ENCODE measurements at regions not wholly inside any gene's neighbourhood (a gene's known extent, or its start where the extent isn't known, plus 50 kb on each side); places are given as distances from the start of the nearest gene placed in this dataset.

- TF ChIP-seq, protein P1, sequence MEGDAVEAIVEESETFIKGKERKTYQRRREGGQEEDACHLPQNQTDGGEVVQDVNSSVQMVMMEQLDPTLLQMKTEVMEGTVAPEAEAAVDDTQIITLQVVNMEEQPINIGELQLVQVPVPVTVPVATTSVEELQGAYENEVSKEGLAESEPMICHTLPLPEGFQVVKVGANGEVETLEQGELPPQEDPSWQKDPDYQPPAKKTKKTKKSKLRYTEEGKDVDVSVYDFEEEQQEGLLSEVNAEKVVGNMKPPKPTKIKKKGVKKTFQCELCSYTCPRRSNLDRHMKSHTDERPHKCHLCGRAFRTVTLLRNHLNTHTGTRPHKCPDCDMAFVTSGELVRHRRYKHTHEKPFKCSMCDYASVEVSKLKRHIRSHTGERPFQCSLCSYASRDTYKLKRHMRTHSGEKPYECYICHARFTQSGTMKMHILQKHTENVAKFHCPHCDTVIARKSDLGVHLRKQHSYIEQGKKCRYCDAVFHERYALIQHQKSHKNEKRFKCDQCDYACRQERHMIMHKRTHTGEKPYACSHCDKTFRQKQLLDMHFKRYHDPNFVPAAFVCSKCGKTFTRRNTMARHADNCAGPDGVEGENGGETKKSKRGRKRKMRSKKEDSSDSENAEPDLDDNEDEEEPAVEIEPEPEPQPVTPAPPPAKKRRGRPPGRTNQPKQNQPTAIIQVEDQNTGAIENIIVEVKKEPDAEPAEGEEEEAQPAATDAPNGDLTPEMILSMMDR (IDR thresholded peaks at IDR 0.05): no peak
- TF ChIP-seq EP300 (IDR thresholded peaks at IDR 0.05): no peak
Observed at GRCh38 chr1:30148676-30149075, 574.7 kb downstream of the MATN1 start.
